Hematopoietic multipotent progenitor cell treated with erythropoietin and hydrocortisone succinate and interleukin-3 and kit ligand, for 8 days (in vitro differentiated cells): ENCODE measurements at regions not wholly inside any gene's neighbourhood (a gene's known extent, or its start where the extent isn't known, plus 50 kb on each side); places are given as distances from the start of the nearest gene placed in this dataset.
A peak's percentile ranks its signal among the peaks of the same experiment; 100 is the strongest.
"Not testable (repeated sequence)": the region's sequence is repeated elsewhere in the genome, so short reads cannot be mapped to it uniquely, and the experiment has no call there.

Experiments
- DNase-seq: peaks from one replicate; pipeline ENCODE4 v3.0.0-alpha.2; 2015

DNA sequence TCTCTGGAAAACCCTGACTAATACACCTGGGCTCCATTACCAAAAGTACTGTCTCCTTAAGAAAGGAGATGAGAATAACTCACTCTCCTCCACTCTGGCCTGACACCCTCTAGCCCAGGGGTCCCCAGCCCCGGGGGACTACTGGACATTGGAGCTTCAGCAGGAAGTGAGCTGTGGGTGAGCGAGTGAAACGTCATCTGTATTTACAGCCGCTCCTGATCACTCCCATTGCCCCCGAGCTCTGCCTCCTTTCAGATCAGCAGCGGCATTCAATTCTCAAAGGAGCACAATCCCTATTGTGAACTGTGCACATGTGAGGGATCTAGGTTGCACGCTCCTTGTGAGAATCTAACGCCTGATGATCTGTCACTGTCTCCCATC is 126.3 kb upstream of the TNRC6C start:
- DNase-seq: no peak

DNA sequence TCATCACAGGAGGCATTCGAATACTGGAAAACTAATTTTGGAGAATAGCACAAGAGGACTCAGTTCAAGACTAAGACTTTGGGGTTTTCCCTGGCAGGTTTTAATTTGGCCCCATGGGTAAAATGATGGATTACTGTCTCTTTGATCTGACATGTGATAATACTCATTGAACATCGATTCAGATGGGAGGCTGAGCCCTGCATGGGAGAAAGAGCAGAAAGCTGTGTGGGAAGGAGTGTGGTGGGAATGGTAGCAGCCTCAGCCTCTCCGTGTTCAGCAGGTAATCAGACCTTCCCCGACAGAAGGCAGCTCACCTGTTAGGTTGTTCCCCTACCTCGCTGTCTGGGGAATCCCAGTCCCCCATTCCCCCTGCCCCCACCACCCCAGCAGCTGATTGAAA is 124.7 kb upstream of the TNRC6C start:
- DNase-seq: no peak

DNA sequence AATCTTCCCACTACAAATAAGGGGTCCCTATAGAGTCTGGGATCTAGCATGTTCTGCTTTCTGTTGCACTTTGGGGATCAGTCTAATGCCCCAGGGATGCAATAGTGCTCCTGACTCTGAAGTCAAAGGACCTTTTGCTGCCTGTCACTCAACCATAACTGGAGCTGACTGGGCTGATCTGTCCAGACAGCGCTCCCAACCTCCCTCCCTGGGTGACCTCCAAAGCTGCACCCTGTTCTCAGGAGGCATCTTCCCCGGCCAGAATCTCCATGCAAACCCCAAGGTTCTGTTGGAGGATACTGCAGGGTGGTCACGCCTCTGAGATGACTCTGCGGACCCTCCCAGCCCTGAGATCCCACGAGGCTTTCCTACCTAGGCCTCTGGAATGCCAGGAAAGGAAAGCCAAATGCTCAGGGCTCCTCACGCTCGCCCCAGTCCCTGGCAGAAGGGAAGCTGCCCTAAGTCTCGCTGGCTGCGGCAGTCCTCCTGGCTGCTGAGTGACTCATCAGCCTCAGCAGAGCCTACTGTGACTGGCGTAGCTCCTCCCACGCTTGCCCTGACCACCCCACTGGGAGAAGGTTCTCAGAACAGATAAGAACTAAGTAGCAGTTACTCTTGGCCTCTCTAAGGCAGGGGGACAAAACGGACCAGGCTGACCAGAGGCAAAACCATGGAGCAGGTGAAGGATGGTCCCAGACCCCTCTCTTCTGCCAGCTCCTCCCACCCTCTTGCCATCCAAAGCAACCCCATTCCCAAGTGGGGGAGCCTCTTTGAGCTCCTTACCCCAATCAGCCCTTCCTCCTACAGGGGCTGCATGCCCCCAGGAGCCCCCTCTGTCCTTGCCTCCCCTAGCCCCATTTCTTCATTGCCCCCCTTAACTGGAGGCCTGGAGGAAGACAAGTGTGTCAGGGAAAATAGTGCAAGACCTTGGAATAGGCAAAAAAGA is 124.1 kb upstream of the TNRC6C start:
- DNase-seq: peak; percentile 92

DNA sequence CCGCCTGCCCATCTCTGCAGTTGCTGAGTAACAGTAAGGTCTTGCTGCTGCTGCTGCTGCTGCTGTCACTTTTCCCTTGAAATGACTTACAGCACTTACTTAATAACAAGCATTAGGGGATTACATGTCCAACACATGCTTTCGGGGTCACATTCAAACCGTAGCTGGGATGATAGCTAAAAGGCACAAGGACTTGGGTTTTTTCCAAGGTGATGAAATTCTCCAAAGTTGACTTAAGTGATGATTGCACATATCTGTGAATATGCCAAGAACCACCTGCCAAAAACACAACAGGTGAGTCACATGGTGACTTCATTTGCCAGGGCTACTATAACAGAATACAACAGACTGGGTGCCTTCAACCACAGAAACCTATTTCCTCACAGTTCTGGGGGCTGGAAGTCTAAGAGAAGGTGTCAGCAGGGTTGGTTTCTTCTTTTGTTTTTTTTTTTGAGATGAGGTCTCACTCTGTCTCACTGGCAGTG is 121.9 kb upstream of the TNRC6C start:
- no peak for DNase-seq

DNA sequence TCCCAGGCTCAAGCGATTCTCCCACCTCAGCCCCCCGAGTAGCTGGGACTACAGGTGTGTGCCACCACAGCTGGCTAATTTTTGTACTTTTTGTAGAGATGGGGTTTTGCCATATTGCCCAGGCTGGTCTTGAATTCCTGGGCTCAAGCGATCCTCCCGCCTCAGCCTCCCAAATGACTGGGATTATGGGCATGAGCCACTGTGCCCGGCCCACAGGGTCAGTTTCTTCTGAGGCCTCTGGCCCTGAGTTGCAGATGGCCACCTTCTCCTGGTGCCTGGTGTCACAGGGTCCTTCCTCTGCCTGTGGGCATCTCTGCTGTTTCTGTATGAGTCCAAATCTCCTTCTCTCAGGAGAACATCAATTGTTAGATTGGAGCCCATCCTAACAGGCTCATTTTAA is 121.4 kb upstream of the TNRC6C start:
- DNase-seq: not testable (repeated sequence)

DNA sequence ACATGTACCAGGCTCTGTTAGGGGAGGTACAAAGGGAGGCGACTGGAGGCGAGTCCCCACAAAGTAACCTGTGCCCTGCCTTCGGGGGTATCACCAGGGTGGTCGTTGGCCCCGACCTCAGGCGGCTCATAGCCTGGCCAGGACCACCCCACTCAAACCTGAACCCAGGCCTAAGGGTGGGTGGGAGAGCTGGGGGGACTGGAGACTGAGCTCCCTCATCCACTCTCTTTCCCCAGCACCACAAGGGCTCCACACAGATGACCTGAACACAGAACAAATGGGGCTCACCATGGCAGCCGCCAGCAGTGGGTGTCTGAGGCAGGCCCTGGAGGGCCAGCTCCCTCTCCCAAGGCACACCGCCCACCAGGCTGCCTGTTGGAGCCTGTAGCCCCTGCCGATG is 120.6 kb upstream of the TNRC6C start:
- DNase-seq: no peak

DNA sequence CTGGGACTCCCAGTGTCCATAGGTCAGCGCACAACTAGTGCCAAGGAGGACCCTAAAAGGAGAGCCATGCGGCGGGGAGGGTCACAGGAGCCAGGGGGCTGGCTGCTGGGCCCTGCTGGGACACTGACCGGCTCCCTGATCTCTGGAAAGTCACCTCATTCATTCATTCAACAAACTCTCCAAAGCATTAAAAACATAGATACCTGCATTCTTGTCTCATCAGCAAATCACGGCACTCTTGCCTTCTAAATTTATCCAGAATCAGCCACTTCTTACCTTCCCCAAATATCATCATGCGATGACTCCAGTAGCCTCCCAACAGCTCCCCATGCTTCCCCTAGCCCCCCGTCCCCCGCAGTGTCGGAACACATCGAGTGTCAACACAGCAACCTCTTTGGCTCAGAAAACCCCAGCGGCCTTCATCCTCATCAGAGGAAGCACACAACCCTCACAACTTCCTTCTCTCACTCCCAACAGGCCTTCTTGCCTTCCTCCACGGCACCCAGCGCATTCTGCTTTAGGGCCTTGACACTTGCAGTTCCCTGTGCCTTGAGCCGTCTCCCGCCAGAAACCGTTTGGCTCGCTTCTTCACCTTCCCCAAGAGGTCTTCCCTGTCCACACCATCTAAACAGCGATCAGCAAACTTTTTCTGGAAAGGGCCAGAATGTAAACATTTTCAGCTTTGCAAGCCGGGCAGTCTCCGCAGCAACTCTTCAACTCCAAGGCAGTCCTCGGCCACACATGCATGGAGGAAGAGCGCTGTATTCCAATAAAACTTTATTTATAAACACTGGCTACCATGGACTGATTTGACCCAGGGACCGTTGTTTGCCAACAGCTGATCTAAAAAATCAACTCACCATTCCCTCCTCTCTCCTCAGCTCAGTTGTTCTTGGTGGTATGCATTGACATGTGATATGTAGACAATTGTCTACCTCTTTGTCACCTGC is 119.5 kb upstream of the TNRC6C start:
- DNase-seq: no peak

DNA sequence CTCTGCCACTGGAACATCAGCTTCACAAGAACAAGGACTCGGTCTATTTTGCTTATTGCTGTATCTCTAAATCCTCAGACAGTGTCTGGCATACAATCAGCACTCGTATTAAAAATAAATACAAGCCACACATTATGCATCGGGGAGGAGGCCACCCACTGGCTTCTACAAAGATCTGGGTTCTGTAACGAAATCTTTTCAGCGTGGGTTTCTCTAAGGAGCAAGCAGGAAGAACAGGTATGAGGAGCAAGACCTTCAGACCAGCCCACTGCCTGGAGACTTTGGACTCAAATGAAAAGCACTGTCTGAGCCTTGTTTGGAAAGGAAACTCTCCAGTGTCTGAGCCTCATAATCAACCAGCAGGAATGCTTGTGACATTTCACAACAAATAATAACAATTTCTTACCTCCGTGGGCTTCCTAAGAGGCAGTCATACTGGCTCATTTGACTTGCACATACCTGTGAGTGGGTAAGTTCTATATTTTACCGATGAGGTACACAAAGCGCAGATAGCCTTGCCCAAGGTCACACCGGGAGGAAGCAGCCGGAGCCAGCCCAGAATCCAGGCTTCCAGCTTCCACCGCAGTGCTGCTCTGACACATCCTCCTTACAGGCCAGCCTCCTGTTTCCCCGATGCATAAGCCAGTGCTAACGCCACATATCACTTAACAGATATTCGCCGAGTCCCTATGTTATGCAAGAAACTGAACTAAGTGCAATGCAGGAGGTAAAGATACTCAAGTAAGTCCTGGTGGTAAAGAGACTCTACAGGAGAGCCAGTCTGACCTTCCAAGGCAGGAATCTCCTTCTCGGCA is 118.6 kb upstream of the TNRC6C start:
- DNase-seq: no peak

DNA sequence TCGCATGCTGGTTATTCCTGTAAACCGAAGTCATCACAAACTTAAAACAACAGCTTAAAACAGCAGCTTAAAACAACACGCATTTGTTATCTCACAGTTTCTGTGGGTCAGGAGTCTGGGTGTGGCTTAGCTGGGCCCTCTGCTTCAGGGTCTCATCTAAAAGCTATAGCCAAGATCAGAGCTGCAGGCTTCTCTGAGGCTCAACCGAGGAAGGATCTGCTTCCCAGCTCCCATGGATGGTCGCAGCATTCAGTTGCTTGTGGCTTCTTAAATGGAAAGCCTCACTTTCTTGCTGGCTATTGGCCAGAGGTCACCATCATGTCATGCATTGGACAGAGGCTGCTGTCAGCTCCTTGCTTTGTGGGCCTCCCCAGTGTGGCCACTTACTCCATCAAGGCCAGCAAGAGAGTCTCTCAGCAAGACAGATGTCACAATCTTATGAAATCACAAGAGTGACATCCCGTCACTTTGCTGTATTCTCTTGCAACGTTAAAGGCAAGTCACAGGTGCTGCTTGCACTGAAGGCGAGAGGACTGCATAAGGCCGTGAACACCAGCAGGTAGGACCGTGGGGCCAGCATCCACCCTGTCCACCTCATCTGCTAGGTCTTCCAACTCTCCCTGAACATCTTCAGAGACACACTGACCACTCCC is 117.9 kb upstream of the TNRC6C start:
- DNase-seq: peak; percentile 40

DNA sequence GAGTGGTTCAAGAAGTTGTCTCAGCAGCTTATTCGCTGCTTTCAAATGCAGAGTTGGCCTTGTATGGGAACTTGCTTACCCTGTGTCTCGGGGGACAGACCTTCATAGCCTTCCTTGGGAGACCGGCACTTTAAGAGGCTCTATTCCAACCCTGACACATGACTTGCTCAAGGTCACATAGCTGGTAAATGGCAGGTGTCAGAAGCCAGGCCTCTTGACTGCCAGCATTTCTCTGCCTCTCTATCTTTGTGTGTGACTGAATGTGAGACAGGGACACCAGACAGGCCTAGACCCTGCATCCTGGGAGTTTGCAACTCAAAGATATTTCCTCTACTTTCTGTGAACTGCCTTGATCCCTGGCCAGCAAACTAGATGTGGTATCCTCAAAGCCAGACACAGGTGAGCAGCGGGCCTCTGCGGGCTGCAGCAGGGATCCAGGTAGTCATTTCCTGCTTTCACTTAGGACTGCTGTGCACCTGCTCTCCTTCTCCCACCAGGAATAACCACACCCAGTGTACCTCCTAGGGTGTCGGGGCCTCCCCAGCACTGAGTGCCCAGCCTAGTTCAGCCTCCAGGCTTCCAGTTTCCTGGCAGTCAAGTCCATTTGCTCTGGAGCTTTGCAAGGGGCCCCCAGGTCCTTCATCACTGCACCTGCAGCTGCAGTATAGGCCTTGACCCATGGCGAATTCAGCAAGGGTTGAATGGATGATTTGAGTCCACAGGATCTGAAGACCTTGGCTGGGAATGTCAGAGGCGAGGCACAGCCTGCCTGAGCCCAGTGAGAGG is 116.6 kb upstream of the TNRC6C start:
- DNase-seq: no peak

DNA sequence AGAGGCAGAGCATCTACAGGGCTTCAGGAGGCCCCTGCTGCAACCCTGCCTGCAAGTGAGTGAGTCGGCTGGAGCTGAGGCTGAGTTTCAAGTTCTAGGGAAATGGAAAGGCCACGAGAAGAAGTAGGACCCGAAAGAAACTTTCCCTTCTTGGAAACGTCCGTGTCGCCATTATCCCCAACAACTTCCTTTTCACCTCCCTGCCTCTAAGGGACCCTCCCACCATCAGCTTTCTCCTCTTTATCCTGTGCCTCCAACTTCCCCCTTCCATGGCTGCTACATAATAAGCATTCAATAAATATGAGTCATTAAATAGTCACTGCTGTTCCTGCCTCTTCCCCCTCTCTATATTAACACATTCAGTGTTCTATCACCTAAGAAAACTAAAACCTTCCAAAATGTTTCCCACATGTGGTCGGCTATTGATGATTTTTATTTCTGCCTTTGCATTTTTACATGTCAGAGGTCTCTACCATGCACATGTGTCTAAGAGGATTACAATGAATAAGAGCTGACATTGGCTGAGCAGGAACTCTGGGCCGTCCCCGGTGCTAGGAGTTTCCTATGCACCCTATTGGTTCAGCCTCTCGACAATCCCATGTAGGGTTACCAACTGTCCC is 115.9 kb upstream of the TNRC6C start:
- no peak for DNase-seq

DNA sequence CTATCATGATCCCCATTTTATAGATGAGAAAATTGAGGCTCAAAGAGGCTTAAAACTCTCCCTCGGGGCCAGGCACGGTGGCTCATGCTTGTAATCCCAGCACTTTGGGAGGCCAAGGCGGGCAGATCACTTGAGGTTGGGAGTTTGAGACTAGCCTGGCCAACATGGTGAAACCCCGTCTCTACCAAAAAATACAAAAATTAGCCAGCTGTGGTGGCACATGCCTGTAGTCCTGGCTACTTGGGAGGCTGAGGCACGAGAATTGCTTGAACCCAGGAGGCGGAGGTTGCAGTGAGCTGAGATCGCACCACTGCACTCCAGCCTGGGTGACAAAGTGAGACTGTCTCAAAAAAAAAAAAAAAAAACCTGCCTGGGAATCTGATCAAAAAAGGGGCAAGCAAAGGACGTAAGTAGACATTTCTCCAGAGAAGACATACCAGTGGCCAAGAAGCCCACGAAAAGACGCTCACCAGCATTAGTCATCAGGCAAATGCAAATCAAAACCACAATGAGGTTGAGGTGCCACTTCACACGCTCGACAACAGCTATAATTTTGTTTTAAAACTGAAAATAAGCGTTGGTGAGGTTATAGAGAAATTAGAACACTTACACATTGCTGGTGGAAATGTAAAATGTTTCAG is 115.1 kb upstream of the TNRC6C start:
- not testable (repeated sequence) for DNase-seq

DNA sequence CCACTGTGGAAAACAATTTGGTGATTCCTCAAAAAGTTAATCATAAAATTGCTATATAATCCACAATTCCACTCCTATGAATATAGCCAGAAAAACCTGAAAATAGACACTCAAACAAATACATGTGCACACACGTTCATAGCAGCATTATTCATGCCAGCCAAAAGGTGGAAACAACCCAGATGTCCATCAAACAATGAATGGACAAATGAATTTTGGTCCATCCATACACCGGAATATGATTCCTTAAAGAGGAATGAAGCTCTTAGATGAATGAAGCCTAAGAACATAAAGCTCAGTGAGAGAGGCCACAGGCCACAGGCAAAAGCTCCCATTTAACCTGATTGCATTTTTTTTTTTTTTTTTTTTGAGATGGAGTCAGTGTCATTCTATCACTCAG is 114.6 kb upstream of the TNRC6C start:
- DNase-seq: no peak

DNA sequence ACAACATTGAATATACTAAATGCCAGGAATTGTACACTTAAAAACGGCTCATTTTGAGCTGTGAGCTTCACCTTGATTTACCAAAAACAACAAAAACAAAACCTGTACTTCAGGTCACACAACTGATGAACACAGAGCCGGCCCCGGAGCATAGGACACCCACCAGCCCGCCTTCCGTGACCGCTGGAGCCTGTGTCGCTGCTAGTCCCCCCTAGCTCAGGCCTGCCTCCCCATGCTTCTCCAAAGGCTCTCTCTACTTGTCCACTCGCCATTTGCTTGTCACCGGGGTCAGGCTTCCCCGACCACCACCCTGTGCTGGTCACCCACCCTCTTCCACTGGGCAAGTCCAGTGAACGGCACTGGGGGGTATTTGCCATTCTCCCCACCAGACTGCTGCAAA is 113.8 kb upstream of the TNRC6C start:
- DNase-seq: no peak

DNA sequence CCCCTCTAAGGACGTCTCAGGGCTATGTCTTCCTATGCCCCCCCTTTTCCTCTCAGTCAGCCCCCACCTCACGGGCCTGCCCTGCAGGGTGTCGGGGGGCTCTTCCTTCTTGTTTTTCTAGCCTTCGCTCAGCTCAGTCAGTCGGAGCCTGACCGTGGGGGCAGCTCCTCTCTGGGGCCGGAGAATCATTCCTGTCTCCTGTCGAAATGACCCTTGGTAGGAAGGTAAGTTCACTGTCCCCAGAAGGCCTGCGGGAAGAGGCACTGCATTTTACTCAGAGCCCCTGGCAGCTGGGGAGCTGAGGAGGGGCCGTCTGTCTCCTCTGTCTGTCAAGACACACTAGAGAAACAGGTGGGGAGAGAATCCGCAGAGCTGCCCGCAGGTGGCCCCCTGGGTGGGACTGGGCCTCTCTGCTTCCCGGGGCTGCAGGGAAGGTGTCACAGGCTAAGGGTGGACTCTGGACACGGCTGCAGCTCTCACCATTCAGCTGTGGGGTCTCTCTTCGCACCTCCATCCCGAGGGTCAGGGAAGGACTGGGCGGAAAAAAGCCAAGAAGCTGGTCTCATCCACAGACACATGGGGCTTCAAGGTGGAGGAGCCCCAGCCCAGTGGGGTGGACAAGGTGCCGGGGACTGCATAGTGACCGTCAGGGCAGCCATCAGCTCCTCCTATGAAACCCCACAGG is 112.8 kb upstream of the TNRC6C start:
- no peak for DNase-seq

DNA sequence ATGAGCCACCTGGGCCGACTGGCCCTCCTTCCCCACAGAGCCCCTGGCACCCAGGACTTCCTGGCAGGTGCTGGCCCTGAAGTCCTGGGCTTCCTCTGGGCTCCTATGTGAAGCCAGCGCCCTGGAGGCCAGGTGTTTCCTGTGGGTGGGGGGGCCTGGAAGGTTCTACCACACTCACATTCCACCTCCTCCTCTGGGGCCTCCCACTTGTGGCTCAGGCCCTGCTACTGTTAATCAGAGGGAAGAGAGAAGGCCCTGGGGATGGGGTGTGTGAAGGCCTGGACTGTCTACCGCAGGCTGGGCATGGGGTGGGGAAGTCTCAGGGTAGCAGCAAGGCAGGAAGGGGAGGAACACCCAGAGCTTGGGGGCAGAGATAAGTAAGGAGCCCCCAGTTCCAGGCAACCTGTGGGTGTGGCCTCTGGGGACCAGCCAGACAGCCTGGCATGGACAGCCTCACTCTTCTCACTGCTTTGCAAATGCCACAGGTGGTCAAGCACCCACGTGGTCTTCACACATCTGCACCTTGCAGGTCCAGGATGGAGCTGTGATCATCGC is 111.9 kb upstream of the TNRC6C start:
- DNase-seq: peak; percentile 81

DNA sequence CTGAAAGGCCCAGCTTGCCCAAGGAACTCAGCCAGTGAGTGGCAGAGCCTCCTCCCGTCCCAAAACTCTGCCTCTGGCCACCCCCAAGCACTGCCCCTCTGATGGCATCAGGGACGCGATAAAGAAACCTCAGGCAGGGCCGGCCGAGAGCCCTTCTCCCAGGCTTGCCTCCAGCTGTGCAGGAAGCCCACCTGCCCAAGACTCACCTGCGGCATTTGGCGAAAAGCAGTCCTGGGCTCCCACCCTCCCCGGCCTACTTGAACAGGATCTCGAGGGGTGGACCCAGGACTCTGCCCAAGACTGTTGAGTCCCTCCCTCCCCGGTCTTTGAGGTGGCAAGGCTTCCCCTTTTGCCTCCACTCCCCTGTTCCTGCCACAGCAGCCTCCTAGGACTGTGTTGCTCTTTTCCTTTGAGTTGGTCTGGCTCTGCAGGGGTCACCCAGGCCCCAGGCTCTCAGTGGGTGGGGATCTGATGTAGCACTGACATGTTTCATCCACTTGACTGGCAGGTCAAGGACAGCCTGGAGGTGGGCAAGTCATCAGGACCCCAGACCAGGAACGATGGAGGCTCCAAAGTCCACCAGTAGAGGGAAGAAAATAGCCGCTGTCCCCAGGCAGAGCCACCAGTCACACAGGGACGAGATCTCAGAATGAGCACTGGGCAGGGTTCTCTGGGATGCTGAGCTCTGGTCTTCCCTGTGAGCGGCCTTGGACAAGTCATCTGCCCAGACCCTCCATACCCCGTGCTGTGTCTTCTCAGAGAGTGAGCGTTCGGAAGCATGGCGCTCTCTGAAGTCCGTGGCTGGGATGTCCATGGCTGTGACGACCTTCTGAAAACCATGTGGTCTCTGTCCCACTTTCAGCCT is 111.0 kb upstream of the TNRC6C start:
- DNase-seq: peak; percentile 20

DNA sequence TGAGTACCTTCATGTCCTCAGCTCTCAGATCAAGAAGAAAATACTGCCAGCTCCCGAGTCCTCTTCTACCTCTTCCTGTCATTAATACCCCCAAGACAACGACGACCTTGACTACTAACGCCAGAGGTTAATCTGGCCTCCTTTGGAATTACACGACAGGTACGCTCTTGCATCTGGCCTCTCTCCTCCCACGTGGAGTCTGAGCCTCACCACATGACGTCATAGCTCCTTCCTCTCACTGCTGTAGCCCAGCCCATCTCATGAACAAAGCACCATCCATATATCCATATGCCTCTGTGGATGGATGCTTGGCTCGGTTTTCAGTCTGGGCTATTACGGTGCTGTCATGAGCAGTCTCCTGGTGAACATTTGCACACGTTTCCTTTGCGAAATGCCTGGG is 110.2 kb upstream of the TNRC6C start:
- no peak for DNase-seq
